ENCODE measurements at regions not wholly inside any gene's neighbourhood (a gene's known extent, or its start where the extent isn't known, plus 50 kb on each side); places are given as distances from the start of the nearest gene placed in this dataset.
A peak's percentile ranks its signal among the peaks of the same experiment; 100 is the strongest.

DNA sequence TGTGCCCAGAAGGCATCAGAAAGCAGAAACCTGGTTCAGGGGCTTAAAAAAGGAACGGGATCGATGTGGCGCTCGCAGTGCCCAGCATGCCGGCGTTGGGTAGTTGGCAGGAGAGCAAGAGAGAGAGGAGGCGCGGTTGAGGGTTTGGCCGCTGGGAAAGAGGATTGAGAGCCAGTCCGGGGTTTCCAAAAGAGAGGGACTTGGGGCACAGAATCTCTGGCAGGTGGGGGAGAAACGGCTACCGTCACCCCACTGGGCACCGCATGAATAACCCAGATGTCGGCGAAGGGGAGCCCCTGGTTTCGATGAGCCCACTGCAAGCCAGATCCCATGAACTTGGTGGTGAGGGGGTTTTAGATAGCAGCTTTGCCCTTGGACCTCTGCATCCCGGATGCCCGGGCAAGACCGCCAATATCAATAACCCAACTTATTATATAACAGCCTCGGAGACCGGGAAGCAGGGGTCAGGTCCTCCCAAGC, 60.4 kb upstream of the ACOT11 start:
- Histone ChIP-seq H3K9me3 (ENCODE audit: control insufficient read depth, low read length) (no peaks in the 10 kb centered on the region), H2BK15ac (ENCODE audit: low read depth, poor library complexity, severe bottlenecking) (peak overlapping the region; percentile 84), H3K79me1 (replicated peaks; ENCODE audit: low read length, poor library complexity, severe bottlenecking) (no peaks in the 10 kb centered on the region), H3K4me1 (ENCODE audit: control insufficient read depth, insufficient read depth, low read depth, low read length) (peaks cover 13% of the 10 kb centered on the region), H3K4me3 (ENCODE audit: insufficient read depth in 1 of 2, low read depth in 1 of 2, low read length in 2 of 2) (peak overlapping the region in 1 of 2 experiments; percentile 73), H2AFZ (ENCODE audit: low read depth, low read length) (no peak overlapping the region), H3K23ac (ENCODE audit: low read length in 2 of 2) (no peak overlapping the region), H2BK5ac (ENCODE audit: low read depth, low read length, poor library complexity, severe bottlenecking) (no peak overlapping the region), H4K8ac (ENCODE audit: low read length) (peak overlapping the region; percentile 94), H2BK120ac (ENCODE audit: low read depth, low read length) (peak overlapping the region; percentile 71), H3K14ac (ENCODE audit: low read length in 2 of 2) (peak overlapping the region in 1 of 2 experiments; percentile 29), H3K36me3 (ENCODE audit: control insufficient read depth in 1 of 2, insufficient read depth in 2 of 2, low read depth in 1 of 2, low read length in 2 of 2) (no peaks in the 10 kb centered on the region), H2AK5ac (ENCODE audit: low read length, severe bottlenecking) (no peak overlapping the region), H3K4ac (ENCODE audit: low read depth in 1 of 2, low read length in 2 of 2) (peak overlapping the region; percentile 71 to 92), H3K4me2 (ENCODE audit: low read length, poor library complexity, severe bottlenecking) (peak overlapping the region; percentile 77), H3K9ac (ENCODE audit: low read length) (peak overlapping the region; percentile 88), H2BK12ac (ENCODE audit: low read length in 2 of 2) (peak overlapping the region; percentile 11 to 86), H4K91ac (ENCODE audit: low read length) (peak overlapping the region; percentile 54), H3K18ac (ENCODE audit: low read depth in 1 of 2, low read length in 2 of 2) (peak overlapping the region; percentile 85 to 91), H3K27me3 (ENCODE audit: control insufficient read depth in 1 of 2, insufficient read depth in 1 of 2, low read length in 2 of 2) (peaks cover 4 to 27% of the 10 kb centered on the region in 2 experiments), H3K27ac (ENCODE audit: low read length, poor library complexity, severe bottlenecking) (peak overlapping the region; percentile 19)
- 29% methylated on average over 21 of the region's 21 CpGs for WGBS
- DNase-seq: no peak

DNA sequence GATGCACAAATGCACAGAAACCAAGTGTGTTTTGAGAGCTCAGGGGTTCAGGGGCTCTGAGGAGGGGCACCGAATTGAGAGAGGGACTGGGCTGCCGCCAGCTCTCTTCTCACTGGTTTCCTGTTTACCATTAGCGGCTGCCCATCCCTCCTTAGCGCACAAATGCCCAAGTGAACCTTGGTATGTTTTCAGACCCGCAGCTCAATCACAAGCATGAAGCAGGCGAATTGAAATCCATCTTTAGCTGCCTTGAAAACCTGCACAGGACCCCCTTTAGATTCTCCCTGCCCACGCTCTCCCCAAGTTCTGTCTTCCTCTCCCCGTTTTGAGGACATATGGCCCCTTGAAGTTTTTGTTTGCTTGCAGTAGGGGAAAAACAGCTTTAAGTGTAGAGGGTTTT, 61.1 kb upstream of the ACOT11 start:
- Histone ChIP-seq H3K9me3 (ENCODE audit: control insufficient read depth, low read length) (no peaks in the 10 kb centered on the region), H3K27ac (ENCODE audit: low read length, poor library complexity, severe bottlenecking) (no peak overlapping the region), H4K91ac (ENCODE audit: low read length) (no peak overlapping the region), H2BK12ac (ENCODE audit: low read length in 2 of 2) (peak overlapping the region; percentile 21 to 95), H2AK5ac (ENCODE audit: low read length, severe bottlenecking) (no peak overlapping the region), H3K18ac (ENCODE audit: low read depth in 1 of 2, low read length in 2 of 2) (peak overlapping the region in 1 of 2 experiments; percentile 88), H3K14ac (ENCODE audit: low read length in 2 of 2) (no peak overlapping the region), H2BK5ac (ENCODE audit: low read depth, low read length, poor library complexity, severe bottlenecking) (no peak overlapping the region), H3K36me3 (ENCODE audit: control insufficient read depth in 1 of 2, insufficient read depth in 2 of 2, low read depth in 1 of 2, low read length in 2 of 2) (no peaks in the 10 kb centered on the region), H2BK15ac (ENCODE audit: low read depth, poor library complexity, severe bottlenecking) (no peak overlapping the region), H2BK120ac (ENCODE audit: low read depth, low read length) (peak overlapping the region; percentile 42), H3K4me3 (ENCODE audit: insufficient read depth in 1 of 2, low read depth in 1 of 2, low read length in 2 of 2) (no peak overlapping the region), H3K4me1 (ENCODE audit: control insufficient read depth, insufficient read depth, low read depth, low read length) (peaks cover 13% of the 10 kb centered on the region), H3K23ac (ENCODE audit: low read length in 2 of 2) (no peak overlapping the region), H3K4me2 (ENCODE audit: low read length, poor library complexity, severe bottlenecking) (no peak overlapping the region), H3K9ac (ENCODE audit: low read length) (peak overlapping the region; percentile 88), H3K27me3 (ENCODE audit: control insufficient read depth in 1 of 2, insufficient read depth in 1 of 2, low read length in 2 of 2) (peaks cover 4 to 27% of the 10 kb centered on the region in 2 experiments), H3K79me1 (replicated peaks; ENCODE audit: low read length, poor library complexity, severe bottlenecking) (no peaks in the 10 kb centered on the region), H4K8ac (ENCODE audit: low read length) (peak overlapping the region; percentile 35), H3K4ac (ENCODE audit: low read depth in 1 of 2, low read length in 2 of 2) (no peak overlapping the region), H2AFZ (ENCODE audit: low read depth, low read length) (no peak overlapping the region)
- 21% methylated on average over 6 of the region's 8 CpGs for WGBS
- no peak for DNase-seq

DNA sequence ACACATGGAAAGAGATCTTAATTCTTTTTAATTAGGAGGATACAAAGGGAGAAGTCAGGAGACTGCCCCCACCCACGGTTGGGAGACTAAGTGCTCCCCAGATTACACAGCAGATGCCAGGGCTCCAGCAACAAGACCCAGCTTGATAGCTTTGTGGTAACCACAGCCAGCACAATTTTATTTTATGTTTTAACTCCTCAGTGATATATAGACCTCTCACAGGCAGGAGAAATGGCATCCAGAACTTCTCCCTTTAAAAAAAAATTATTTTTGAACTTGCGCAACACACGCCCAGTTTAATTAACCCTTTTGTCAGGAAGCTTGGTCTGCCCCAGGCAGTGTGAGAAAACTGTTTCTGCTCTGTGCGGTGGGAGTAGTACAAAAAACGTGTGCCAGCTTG, 62.6 kb upstream of the ACOT11 start:
- no peak overlapping the region for H2BK15ac ChIP-seq (ENCODE audit: low read depth, poor library complexity, severe bottlenecking)
- H3K4me3 ChIP-seq (ENCODE audit: insufficient read depth in 1 of 2, low read depth in 1 of 2, low read length in 2 of 2): no peak overlapping the region
- H3K4ac ChIP-seq (ENCODE audit: low read depth in 1 of 2, low read length in 2 of 2): no peak overlapping the region
- DNase-seq: no peak
- no peak overlapping the region for H3K23ac ChIP-seq (ENCODE audit: low read length in 2 of 2)
- WGBS: 69% methylated on average over 5 of the region's 5 CpGs
- H2BK5ac ChIP-seq (ENCODE audit: low read depth, low read length, poor library complexity, severe bottlenecking): no peak overlapping the region
- H3K4me1 ChIP-seq (ENCODE audit: control insufficient read depth, insufficient read depth, low read depth, low read length): peaks cover 12% of the 10 kb centered on the region
- H2AFZ ChIP-seq (ENCODE audit: low read depth, low read length): no peak overlapping the region
- H3K9ac ChIP-seq (ENCODE audit: low read length): no peak overlapping the region
- no peak overlapping the region for H2BK12ac ChIP-seq (ENCODE audit: low read length in 2 of 2)
- H3K9me3 ChIP-seq (ENCODE audit: control insufficient read depth, low read length): no peaks in the 10 kb centered on the region
- no peak overlapping the region for H2AK5ac ChIP-seq (ENCODE audit: low read length, severe bottlenecking)
- H3K27me3 ChIP-seq (ENCODE audit: control insufficient read depth in 1 of 2, insufficient read depth in 1 of 2, low read length in 2 of 2): peaks cover 0 to 30% of the 10 kb centered on the region in 2 experiments
- H3K27ac ChIP-seq (ENCODE audit: low read length, poor library complexity, severe bottlenecking): no peak overlapping the region
- no peak overlapping the region for H3K14ac ChIP-seq (ENCODE audit: low read length in 2 of 2)
- H4K8ac ChIP-seq (ENCODE audit: low read length): peak overlapping the region; percentile 12
- no peak overlapping the region for H3K18ac ChIP-seq (ENCODE audit: low read depth in 1 of 2, low read length in 2 of 2)
- H3K36me3 ChIP-seq (ENCODE audit: control insufficient read depth in 1 of 2, insufficient read depth in 2 of 2, low read depth in 1 of 2, low read length in 2 of 2): no peaks in the 10 kb centered on the region
- no peak overlapping the region for H3K4me2 ChIP-seq (ENCODE audit: low read length, poor library complexity, severe bottlenecking)
- no peak overlapping the region for H2BK120ac ChIP-seq (ENCODE audit: low read depth, low read length)
- H4K91ac ChIP-seq (ENCODE audit: low read length): no peak overlapping the region
- no peaks in the 10 kb centered on the region for H3K79me1 ChIP-seq (replicated peaks; ENCODE audit: low read length, poor library complexity, severe bottlenecking)

DNA sequence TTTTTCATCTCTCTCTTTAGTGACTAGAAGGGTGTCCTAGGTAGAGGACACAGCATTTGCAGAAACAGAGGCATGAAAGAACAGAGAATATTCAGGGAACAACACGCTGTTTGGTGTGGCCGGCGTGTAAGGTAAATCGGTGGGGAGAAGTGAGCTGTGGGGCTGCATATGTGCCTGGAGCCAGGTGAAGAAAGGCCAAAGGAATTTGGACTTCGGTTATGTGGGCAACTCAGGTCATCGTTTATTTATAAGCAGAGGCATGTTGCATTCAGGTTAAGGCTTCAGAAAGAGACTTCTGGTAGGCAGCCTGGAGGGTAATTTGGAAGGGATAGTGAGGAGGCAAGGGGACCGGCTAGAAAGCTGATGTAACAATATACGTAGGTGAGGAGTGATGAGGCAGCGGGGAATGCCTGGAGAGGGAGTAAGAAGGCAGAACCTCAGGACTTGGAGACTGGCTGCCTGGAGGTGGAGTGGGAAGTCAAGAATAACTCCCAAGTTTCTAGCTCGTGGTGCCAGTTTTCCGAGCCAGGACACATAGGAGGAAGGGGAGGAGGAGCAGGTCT, 64.1 kb upstream of the ACOT11 start:
- Histone ChIP-seq H2BK120ac (ENCODE audit: low read depth, low read length) (no peak overlapping the region), H2AK5ac (ENCODE audit: low read length, severe bottlenecking) (no peak overlapping the region), H3K9ac (ENCODE audit: low read length) (no peak overlapping the region), H3K9me3 (ENCODE audit: control insufficient read depth, low read length) (no peaks in the 10 kb centered on the region), H3K27ac (ENCODE audit: low read length, poor library complexity, severe bottlenecking) (no peak overlapping the region), H3K4ac (ENCODE audit: low read depth in 1 of 2, low read length in 2 of 2) (peak overlapping the region in 1 of 2 experiments; percentile 8), H3K27me3 (ENCODE audit: control insufficient read depth in 1 of 2, insufficient read depth in 1 of 2, low read length in 2 of 2) (peaks cover 0 to 43% of the 10 kb centered on the region in 2 experiments), H2BK15ac (ENCODE audit: low read depth, poor library complexity, severe bottlenecking) (no peak overlapping the region), H3K14ac (ENCODE audit: low read length in 2 of 2) (no peak overlapping the region), H3K4me2 (ENCODE audit: low read length, poor library complexity, severe bottlenecking) (no peak overlapping the region), H3K23ac (ENCODE audit: low read length in 2 of 2) (peak overlapping the region in 1 of 2 experiments; percentile 36), H3K4me1 (ENCODE audit: control insufficient read depth, insufficient read depth, low read depth, low read length) (peaks cover 10% of the 10 kb centered on the region), H4K8ac (ENCODE audit: low read length) (no peak overlapping the region), H2BK5ac (ENCODE audit: low read depth, low read length, poor library complexity, severe bottlenecking) (no peak overlapping the region), H4K91ac (ENCODE audit: low read length) (no peak overlapping the region), H3K36me3 (ENCODE audit: control insufficient read depth in 1 of 2, insufficient read depth in 2 of 2, low read depth in 1 of 2, low read length in 2 of 2) (no peaks in the 10 kb centered on the region), H3K79me1 (replicated peaks; ENCODE audit: low read length, poor library complexity, severe bottlenecking) (no peaks in the 10 kb centered on the region), H2AFZ (ENCODE audit: low read depth, low read length) (no peak overlapping the region), H2BK12ac (ENCODE audit: low read length in 2 of 2) (peak overlapping the region in 1 of 2 experiments; percentile 73), H3K18ac (ENCODE audit: low read depth in 1 of 2, low read length in 2 of 2) (no peak overlapping the region), H3K4me3 (ENCODE audit: insufficient read depth in 1 of 2, low read depth in 1 of 2, low read length in 2 of 2) (no peak overlapping the region)
- no peak for DNase-seq
- 91% methylated on average over 11 of the region's 11 CpGs for WGBS
